Right atrium auricular region (tissue), 2 donors: ENCODE measurements at regions not wholly inside any gene's neighbourhood (a gene's known extent, or its start where the extent isn't known, plus 50 kb on each side); places are given as distances from the start of the nearest gene placed in this dataset.

Experiments used
- DNase-seq: peaks from one replicate; pipeline ENCODE4 v3.0.0-alpha.2; 2019; ENCODE audit warnings: low spot score
- H3K27ac ChIP-seq, 2 donors: fragments of 200-600 bp; sonication (generic); 1 replicate in 1 of 2; 2 replicates in 1 of 2; pipeline ENCODE4 v1.5.1; 2016 to 2019
- H3K27me3 ChIP-seq, 2 donors: fragments of 200-600 bp; sonication (generic); one replicate each; pipeline versions ENCODE4 v1.5.1 to v1.6.0; 2017 to 2019
- H3K36me3 ChIP-seq: fragments of 200-600 bp; sonication (generic); one replicate; pipeline ENCODE4 v1.5.1; 2016
- H3K4me1 ChIP-seq, 2 donors: fragments of 200-600 bp; sonication (generic); one replicate each; pipeline versions ENCODE4 v1.5.1 to v1.6.0; 2017 to 2019
- H3K4me3 ChIP-seq, 2 donors: fragments of 200-600 bp; sonication (generic); 1 replicate in 1 of 2; 2 replicates in 1 of 2; pipeline ENCODE4 v1.5.1; 2017 to 2019; ENCODE audit warnings: mild to moderate bottlenecking in 1 of 2, moderate library complexity in 1 of 2
- H3K9me3 ChIP-seq, 2 donors: fragments of 200-600 bp; sonication (generic); one replicate each; pipeline ENCODE4 v1.5.1; 2019
- CTCF ChIP-seq, 2 donors: fragments of 200-600 bp; sonication (generic); IDR thresholded peaks; one replicate each; pipeline ENCODE4 v1.5.1; 2019; ENCODE audit warnings: antibody characterized with exemption in 2 of 2

GRCh38 chr6:11903645-11904044, 108.5 kb upstream of the HIVEP1 start:
- Histone ChIP-seq H3K4me1 (no peaks in the 10 kb centered on the region), H3K9me3 (no peaks in the 10 kb centered on the region), H3K4me3 (no peak overlapping the region), H3K36me3 (no peaks in the 10 kb centered on the region), H3K27ac (no peak overlapping the region), H3K27me3 (no peaks in the 10 kb centered on the region)
- DNase-seq: no peak
- no peak for TF ChIP-seq CTCF (IDR thresholded peaks at IDR 0.05)

- Histone ChIP-seq H3K9me3 (no peaks in the 10 kb centered on the region), H3K4me1 (no peaks in the 10 kb centered on the region), H3K27me3 (no peaks in the 10 kb centered on the region), H3K4me3 (no peak overlapping the region), H3K27ac (no peak overlapping the region), H3K36me3 (no peaks in the 10 kb centered on the region)
- TF ChIP-seq CTCF (IDR thresholded peaks at IDR 0.05): no peak
- no peak for DNase-seq
Measured at GRCh38 chr6:11902527-11902926, 109.6 kb upstream of the HIVEP1 start.

- Histone ChIP-seq H3K4me1 (no peaks in the 10 kb centered on the region), H3K36me3 (no peaks in the 10 kb centered on the region), H3K27me3 (no peaks in the 10 kb centered on the region), H3K9me3 (no peaks in the 10 kb centered on the region), H3K27ac (no peak overlapping the region), H3K4me3 (no peak overlapping the region)
- no peak for DNase-seq
- no peak for TF ChIP-seq CTCF (IDR thresholded peaks at IDR 0.05)
Measured at GRCh38 chr6:11900662-11901598, 111.2 kb upstream of the HIVEP1 start.

GRCh38 chr6:11899645-11900044, 112.5 kb upstream of the HIVEP1 start:
- no peak overlapping the region for H3K4me3 ChIP-seq

GRCh38 chr6:11894212-11894611, 115.6 kb upstream of the ADTRP start:
- no peak overlapping the region for H3K27ac ChIP-seq
- no peak overlapping the region for H3K4me3 ChIP-seq
- no peaks in the 10 kb centered on the region for H3K4me1 ChIP-seq
- no peaks in the 10 kb centered on the region for H3K36me3 ChIP-seq
- no peaks in the 10 kb centered on the region for H3K27me3 ChIP-seq
- TF ChIP-seq CTCF (IDR thresholded peaks at IDR 0.05): no peak
- H3K9me3 ChIP-seq: no peaks in the 10 kb centered on the region
- DNase-seq: no peak

More at GRCh38 chr6:11899645-11900044, 112.5 kb upstream of the HIVEP1 start:
- Histone ChIP-seq H3K27me3 (no peaks in the 10 kb centered on the region), H3K4me1 (no peaks in the 10 kb centered on the region), H3K36me3 (no peaks in the 10 kb centered on the region), H3K9me3 (no peaks in the 10 kb centered on the region), H3K27ac (no peak overlapping the region)
- TF ChIP-seq CTCF (IDR thresholded peaks at IDR 0.05): no peak
- DNase-seq: no peak
